ENCODE measurements at regions not wholly inside any gene's neighbourhood (a gene's known extent, or its start where the extent isn't known, plus 50 kb on each side); places are given as distances from the start of the nearest gene placed in this dataset.

- peaks cover 4% of the 10 kb centered on the region for H3K36me3 Mint-ChIP-seq (ENCODE audit: low read depth)
- H3K27ac Mint-ChIP-seq: no peak overlapping the region
- H3K4me3 Mint-ChIP-seq: no peak overlapping the region
- peaks cover 10% of the 10 kb centered on the region for H3K27me3 Mint-ChIP-seq
- intact Hi-C loops (cut with micrococcal nuclease): no loop called here
- DNase-seq: no peak
- peaks cover 4% of the 10 kb centered on the region for H3K9me3 Mint-ChIP-seq
- peaks cover 16% of the 10 kb centered on the region for H3K4me1 Mint-ChIP-seq
These were observed 149.4 kb downstream of the DNAJB6 start for GRCh38 chr7:157486007-157486755.

DNA sequence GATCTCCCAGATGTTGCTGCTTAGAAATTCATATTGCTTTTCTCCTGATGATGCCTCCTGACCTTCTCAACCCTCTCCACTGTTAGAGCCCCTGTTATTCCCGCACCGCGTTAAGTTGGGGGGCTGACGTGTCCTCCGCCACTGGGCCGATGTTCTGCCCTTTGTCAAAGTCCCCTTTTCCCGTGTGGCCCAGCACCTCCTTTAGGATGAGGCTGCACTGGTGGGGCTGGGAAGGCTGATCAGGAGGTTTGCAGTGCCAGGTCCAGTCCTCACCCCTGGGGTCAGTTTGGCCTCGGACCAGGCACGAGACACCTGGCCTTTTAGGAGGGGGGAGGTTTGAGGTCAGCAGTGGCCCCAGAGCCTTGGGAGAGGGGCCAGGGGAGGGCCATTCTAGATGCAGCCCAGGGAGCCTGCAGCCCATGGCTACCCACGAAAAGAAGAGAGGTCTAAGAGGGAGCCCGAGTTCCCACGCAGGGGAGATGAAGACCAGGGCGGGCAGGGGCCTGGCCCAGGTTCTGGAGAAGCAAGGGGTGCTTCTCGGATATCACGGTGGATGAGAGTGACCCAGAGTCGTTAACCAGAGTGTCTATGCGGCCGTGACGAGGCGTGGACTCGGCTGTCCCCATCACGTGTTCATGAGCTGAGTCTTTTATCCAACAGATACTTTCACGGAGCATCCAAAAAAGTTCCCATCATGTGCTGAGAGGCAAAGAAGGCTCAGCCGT is 150.4 kb downstream of the DNAJB6 start:
- peaks cover 16% of the 10 kb centered on the region for H3K4me1 Mint-ChIP-seq
- no peak overlapping the region for H3K4me3 Mint-ChIP-seq
- H3K27me3 Mint-ChIP-seq: peaks cover 11% of the 10 kb centered on the region
- DNase-seq: no peak
- intact Hi-C loops (cut with micrococcal nuclease): no loop called here
- peaks cover 4% of the 10 kb centered on the region for H3K36me3 Mint-ChIP-seq (ENCODE audit: low read depth)
- H3K9me3 Mint-ChIP-seq: peaks cover 6% of the 10 kb centered on the region
- no peak overlapping the region for H3K27ac Mint-ChIP-seq

- H3K27me3 Mint-ChIP-seq: peaks cover 22% of the 10 kb centered on the region
- intact Hi-C loops (cut with micrococcal nuclease): no loop called here
These were observed 151.5 kb downstream of the DNAJB6 start for GRCh38 chr7:157488281-157488680.

DNA sequence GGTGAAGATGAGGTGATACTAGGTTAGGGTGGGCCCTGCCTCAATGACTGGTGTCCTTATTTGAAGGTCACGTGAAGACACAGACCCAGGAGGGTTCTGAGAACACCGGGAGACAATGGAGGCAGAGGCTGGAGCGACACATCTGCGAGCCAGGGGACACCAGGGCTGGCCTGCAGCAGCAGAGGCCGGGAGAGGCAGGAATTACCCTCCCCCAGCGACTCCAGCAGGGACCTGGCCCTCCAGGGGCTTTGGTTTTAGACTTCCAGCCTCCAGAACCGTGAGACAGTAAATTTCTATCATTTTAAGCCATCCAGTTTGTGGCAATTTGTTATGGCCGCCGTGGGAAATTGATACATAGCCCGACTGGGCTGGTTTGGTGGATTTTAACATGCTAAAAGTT is 152.2 kb downstream of the DNAJB6 start:
- H3K4me1 Mint-ChIP-seq: peaks cover 23% of the 10 kb centered on the region
- intact Hi-C loops (cut with micrococcal nuclease): no loop called here
- no peak for DNase-seq
- no peak overlapping the region for H3K27ac Mint-ChIP-seq
- peaks cover 10% of the 10 kb centered on the region for H3K36me3 Mint-ChIP-seq (ENCODE audit: low read depth)
- H3K27me3 Mint-ChIP-seq: peaks cover 28% of the 10 kb centered on the region
- peaks cover 10% of the 10 kb centered on the region for H3K9me3 Mint-ChIP-seq
- H3K4me3 Mint-ChIP-seq: no peak overlapping the region

More at GRCh38 chr7:157488281-157488680, 151.5 kb downstream of the DNAJB6 start:
- Mint-ChIP-seq H3K36me3 (ENCODE audit: low read depth) (peaks cover 10% of the 10 kb centered on the region), H3K4me1 (peaks cover 20% of the 10 kb centered on the region), H3K4me3 (no peak overlapping the region), H3K9me3 (peaks cover 10% of the 10 kb centered on the region), H3K27ac (no peak overlapping the region)
- no peak for DNase-seq

Measured in activated CD4-positive, alpha-beta T cell treated with anti-CD3 and anti-CD28 coated beads, Interleukin-2, amount 10 ng/mL, durations not matched to agents 24 days and 14 days (primary cell).